GM19467 (cell line): ENCODE measurements at regions not wholly inside any gene's neighbourhood (a gene's known extent, or its start where the extent isn't known, plus 50 kb on each side); places are given as distances from the start of the nearest gene placed in this dataset.
"Not testable (repeated sequence)": the region's sequence is repeated elsewhere in the genome, so short reads cannot be mapped to it uniquely, and the experiment has no call there.

Experiments used
- ATAC-seq: cut with Tn5 transposase; IDR thresholded peaks from one replicate; pipeline ENCODE4 v1.9.1; 2021; ENCODE audit warnings: mild to moderate bottlenecking, moderate library complexity; ENCODE audit not compliant: unreplicated experiment

- ATAC-seq = not testable (repeated sequence)
Measured at GRCh38 chr1:25007390-25008191, 77.5 kb upstream of the RUNX3 start.

DNA sequence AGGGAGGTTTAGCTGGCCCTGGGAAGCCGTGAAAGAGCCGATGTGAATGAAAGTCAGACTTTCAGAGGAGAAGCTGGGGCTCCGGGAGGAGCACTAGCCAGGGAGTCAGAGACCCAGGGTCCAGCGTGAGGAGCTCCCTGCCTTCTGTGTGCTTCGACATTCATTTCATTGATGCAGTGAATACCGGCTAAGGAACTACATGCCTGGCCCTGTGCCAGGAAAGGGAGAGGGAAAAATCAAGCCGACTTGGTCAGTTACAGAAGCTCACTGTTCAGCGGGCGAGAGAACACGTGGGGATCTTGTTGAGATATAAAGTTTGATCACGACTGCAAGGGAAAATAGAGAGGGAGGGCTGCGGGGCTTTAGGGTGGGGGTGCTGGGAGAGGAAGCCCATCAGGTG is 76.7 kb upstream of the RUNX3 start:
- ATAC-seq = no peak

DNA sequence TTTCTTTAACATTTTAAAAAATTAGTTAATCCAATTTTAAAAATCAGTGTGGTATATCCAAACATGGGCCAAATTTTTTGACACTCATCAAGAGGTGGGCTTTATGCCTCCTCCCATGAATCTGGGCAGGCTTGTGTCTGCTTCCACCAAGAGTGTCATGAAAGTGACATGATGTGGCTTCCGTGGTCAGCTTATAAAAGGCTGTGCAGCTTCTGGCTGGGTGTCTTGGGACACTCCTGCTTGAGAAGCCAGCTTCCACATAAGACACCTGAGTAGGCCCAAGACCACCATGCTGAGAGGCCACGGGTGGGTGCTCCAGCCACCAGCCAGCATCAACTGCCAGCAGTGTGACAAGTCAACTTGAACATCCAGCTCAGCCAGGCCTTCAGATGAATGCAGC is 74.3 kb upstream of the RUNX3 start:
- no peak for ATAC-seq

DNA sequence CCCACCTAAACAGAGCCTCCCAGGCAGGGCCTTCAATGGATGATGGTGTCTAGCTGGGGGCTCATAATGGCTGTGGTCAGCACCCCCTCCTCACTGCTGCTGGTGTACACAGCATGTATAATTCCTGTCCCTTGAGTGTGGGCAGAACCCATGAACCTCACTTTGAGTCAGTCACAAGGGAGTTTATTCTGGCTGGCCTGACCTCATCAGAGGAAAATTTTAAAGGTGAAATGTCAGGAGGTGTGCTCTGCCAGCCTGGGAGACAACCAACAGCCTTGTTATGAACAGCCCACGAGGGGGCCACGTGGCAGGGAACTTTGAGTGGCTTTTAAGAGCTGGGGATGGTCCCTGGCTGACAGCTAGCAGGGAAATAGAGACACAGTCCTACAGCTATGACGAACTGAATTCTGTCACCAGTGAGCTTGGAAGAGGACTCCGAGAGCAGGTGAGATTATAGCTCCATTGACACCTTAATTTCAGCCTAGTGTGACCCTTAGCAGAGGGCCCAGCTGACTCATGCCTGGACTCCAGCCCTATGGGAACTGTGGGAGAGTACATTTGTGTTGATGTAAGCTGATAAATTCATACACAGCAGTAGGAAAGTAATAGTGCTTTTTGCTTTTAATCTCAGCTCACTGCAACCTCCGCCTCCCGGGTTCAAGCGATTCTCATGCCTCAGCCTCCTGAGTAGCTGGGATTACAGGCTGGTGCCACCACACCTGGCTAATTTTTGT is 73.5 kb upstream of the RUNX3 start:
- ATAC-seq = no peak

DNA sequence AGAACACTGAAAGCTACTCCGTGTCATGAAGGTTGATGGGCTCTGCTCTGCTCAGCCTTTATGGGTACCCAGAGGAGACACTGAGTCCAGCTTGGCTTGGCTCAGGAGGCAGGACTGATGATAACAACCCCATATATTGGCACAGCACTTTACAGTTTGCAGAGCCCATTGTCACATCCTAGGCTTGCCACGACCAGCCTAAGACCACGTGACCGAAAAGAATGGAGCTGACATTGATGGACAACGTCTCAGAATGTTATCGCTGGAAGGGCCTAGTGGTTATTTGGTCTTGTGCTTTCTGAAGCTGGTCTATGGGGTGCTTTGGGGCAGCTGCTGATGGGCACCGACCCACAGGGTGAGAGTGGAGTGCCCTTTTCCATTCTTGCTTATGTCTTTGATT is 72.9 kb upstream of the RUNX3 start:
- no peak for ATAC-seq

DNA sequence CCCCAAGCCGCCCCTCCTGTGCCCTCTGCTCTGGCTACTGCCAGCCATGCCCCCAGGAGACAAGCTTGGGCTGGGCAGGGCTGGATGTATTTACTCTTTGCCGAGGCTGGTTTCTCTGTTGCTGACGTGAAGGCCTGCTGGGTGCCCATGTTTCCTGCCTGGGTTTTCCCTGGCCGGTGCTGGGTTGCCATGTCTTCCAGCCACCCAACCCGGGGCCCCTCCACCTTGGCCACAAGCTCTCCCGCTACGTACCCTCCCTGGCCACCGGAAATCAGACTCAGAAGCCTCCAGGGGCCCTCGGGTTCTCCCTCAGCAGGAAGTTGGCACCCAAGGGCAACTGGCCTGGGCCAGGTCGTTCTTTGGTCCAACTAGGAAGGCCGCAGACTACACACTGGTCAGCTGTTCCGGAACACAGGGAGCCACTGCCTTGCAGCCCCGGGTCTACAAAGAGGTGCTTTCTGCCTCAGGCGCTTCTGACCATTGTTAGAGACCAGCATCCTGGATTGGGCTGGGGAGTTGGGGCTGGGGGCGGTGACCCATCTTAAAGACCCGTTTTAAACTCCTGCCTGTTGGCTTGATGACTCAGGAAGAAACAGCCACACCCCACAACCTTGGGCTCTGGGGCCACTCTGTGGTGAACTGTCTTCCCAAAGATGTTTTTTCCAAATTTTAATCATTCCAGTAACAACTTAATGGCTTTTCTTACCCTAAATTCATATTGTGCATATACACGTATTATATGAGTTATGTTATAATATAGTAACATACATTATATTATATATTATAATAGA is 71.2 kb upstream of the RUNX3 start:
- ATAC-seq = no peak

DNA sequence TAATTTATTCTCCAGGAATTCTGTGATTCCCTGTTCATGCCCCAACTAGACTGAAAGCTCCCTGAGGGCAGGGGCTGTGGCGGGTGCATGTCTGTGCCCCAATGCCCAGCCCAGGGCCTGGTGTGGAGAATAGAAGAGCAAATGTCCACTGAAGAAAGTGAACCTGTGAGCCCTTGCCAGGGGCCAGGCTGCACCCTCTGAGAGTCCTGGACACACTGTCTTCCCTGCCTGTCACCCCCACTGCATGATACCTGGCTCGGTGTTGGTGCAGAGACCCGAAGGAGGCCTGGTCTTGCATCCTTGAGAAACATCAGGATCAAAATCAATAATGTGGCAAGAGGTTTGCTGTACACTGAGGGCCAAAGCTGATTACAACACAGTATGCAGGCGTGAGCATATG is 69.8 kb upstream of the RUNX3 start:
- no peak for ATAC-seq

DNA sequence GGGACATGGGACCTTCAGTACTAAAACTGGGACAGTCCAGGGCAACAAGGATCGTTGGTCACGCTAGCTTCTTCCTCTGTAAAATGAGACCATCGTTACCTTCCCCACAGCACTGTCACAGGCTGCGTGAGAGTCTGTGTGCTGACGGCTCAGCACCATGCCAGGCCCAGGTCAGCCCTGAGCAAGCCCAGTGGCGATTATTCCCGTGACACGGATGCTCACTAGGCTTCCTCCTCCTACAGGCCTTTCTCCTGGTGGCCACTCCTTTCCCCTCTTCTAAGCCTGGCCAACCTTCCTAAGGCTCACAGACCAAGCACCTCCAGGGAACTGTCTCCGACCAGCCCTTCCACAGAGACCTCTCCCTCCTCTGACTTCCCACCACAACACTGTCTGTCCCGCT is 69.3 kb upstream of the RUNX3 start:
- no peak for ATAC-seq

DNA sequence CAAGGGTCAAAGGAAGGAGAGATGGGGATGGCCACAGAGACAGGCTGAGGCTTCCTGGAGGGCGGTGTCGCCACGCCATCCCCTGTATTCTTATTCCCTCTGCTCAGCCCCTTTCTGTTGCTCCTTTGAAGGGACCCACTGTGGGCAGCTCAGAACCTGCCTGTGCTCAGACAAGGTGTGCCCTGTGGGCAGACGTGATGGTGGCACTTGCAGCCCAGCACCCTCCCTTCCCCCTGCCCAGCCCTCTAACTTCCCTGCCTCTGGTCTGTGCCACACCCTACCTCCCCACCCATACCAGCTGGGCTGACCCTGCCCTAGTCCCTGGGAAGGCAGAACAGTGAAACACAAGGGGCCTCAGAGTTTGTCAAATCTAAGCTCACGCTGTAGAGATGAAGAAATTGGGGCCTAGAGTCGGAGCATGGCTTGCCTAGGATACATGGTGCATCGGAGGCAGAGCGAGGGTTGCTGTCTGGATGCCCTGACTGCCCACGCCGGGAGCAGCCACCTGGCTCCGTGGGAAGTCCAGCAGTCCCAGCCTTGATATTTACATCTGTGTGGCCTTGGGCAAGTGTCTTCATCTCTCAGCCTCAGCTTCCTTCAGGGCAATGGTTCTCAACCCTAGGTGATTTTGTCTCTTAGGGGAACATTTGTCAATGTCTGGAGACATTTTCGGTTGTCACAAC is 68.6 kb upstream of the RUNX3 start:
- no peak for ATAC-seq

DNA sequence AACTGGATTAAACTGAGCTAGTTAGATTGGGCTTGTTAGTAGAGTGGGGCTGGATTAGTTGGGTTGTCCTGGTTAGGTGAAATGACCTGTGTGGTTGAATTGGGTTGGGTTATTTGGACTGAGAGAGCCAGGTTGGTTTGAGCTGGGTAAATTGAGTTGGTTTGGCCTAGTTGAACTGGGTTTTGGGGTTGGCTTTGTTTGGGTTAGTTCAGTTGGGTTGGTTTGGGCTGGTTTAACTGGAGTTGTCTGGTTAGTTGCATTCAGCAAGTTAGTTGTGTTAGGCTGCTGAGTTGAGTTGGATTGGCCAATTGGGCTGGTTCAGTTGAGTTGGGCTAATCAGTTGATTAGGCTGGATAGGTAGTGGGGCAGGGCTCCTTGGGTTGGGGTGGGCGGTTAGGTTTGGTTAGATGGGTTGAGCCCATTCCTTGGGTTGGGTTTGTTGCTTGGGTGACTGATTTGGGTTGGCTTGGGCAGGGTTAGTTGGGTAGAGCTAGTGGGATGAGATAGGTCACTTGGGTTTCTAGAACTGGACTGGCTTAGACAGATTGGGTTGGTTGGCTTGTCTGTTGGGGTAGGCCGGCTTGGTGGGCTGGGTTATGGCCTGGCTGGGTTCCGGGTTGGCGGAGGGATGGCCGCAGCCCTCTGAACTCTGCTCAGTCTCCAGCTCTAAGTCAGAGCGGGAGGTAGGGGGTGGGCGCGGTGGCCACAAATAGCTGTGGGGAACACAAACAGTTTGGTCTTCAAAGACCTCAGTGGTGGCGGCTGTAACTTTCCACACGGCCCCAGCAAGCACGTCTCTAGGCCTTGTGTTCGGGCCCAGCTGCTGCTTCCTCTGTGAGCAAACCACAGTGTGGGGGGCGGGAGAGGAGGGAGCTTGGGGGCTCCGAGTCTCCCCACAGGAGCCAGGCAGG is 67.2 kb upstream of the RUNX3 start:
- ATAC-seq = no peak

DNA sequence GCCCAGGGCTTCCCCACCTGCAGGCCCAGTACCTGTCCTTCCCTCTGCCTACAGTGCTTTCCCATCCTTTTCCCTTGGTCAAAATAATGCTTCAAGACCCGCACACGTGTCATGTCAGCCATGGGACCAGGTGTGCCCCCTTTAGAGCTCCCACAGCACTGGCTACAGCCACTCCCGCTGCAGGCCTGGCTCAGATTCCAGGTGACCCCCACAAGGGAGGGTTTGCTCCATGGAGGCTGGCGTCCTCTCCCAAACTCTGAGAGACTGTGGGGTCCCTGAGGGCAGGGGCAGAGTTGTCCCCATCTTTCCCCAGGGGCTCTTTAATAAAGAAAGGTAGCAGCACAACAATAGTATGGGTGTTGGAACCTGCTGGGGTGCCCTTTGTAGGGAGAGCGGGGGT is 66.4 kb upstream of the RUNX3 start:
- ATAC-seq = no peak

DNA sequence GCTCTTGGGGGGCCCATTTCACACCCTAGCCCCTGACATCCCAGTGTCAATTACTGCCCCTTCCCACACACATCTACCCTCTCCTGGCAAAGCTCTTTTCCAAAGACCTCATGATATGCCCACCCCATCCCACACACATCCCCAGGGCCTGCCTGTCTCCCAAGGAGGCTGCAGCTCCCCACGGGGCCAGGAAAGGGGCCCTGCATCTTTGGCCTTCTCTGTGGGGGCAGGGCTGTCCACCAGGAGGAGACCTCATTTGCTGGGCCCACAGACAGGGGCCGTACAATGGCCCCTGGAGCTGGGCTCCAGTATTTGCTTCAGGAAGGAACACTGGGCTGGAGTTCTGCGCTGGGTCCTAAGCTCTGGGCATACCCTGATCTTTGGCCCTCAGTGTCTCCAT is 65.6 kb upstream of the RUNX3 start:
- ATAC-seq = no peak

- ATAC-seq = no peak
Measured at GRCh38 chr1:24995140-24995539, 65.1 kb upstream of the RUNX3 start.

GRCh38 chr1:24993871-24994580 is 64.0 kb upstream of the RUNX3 start:
- ATAC-seq = no peak

DNA sequence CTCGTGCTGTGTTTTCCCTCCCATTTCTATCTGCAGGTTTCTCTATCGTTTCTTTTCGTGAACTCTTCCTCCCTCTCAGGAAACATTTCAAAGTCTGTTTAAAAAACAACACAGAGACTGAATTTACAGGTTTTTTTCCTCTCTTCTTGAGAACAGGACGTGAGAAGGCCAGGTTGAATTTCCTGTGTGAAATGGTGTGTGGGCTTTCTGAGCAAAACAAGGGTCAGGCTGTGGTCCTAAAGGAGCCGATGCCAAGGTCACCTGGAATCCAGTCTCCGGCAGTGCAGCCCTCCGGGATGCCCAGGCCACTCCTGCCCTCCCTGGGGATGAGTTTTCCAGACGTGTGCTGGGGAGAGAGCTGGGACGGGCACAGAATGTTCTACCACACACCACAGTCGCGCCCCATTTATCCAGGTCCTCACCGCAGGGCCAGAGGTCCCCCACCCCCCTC is 62.7 kb upstream of the RUNX3 start:
- no peak for ATAC-seq

- no peak for ATAC-seq
Measured at GRCh38 chr1:24992124-24992760, 62.2 kb upstream of the RUNX3 start.

GRCh38 chr1:24991697-24992096 is 61.6 kb upstream of the RUNX3 start:
- ATAC-seq = no peak

DNA sequence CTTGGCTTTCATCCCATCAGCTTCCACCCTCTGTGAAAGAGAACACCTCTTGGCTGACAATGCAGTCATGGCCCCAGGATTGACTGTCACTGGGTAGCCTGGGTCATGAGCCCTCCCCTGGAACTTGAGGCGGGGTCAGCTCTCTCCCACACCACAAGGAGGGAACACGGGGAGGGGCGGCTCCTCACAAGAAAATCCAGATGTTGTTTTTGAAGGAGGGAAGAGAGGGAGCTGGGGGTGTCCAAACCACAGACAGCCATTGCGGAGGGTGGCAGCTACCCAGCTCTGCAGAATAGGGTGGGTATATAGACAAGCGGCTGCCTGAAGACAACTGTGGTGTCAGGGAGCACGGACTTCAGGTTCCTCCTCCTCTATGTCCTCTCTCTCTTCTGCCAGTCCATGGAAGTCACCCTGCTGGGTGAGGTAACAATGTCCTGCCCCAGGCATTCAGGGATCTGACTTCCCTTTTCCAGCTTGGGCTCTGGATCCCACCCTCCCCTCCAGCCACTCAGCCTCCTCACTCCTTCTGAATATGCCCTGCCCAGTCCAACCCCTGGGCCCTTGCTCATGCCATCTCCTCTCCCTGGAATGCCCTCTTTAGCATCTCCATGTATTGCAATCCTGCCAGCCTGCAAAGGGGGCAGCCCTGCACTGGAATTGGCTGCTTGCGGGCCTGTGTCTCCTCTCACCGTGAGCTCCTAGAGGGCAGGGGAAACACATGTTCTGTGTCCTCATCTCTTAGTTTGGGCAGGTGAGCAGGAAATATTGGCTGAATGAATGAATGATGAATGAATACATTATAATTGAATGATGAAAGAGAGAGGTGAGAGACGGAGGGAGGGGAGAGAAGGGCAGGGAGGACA is 60.9 kb upstream of the RUNX3 start:
- ATAC-seq = no peak
